GM12873 (cell line): ENCODE measurements at regions not wholly inside any gene's neighbourhood (a gene's known extent, or its start where the extent isn't known, plus 50 kb on each side); places are given as distances from the start of the nearest gene placed in this dataset.

Experiments
- CTCF ChIP-seq: IDR thresholded peaks from 2 replicates; pipeline ENCODE4 v1.5.1; 2012; ENCODE audit warnings: low read depth, mild to moderate bottlenecking, moderate library complexity, low read length, control low read depth; ENCODE audit not compliant: insufficient read depth; ENCODE audit errors: missing control alignments

DNA sequence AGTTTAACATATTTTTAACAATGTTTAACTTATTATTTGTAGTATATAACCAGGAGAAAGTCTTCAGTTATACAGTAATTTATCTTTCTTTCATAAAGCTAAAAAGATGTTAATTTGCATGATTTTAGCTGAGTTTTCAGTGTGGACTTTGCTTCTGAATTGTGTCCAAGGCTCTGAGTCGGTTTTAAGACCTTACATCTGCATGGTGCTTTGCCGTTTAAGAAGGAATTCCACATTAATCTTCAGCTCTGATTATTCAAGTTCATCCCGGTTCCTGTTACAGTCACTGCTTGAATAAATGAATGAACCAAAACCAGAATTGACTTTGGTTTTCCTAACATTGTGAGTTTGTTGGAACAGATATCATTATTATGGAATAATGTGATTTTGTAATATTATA lies 419.7 kb upstream of the RGPD4 start:
- TF ChIP-seq CTCF: no peak

DNA sequence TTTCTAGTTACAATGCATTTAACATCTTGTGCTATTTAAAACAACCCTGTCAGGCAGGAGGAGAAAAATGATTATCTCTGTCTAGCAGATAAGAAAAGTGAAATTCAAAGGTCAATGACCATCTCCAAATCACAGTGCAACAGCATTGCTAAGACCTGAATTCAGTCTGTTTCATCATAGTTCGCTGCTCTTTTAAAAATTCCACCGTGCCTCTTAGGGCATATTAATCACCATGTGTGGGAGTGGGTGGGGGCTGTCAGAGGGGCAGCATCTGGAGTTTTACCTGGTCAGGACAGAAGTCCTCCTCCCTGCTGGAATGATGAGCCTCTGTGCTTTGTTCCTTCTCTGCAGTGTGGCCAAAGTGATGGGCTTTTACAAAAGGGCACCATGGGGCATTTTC lies 418.7 kb upstream of the RGPD4 start:
- no peak for TF ChIP-seq CTCF

DNA sequence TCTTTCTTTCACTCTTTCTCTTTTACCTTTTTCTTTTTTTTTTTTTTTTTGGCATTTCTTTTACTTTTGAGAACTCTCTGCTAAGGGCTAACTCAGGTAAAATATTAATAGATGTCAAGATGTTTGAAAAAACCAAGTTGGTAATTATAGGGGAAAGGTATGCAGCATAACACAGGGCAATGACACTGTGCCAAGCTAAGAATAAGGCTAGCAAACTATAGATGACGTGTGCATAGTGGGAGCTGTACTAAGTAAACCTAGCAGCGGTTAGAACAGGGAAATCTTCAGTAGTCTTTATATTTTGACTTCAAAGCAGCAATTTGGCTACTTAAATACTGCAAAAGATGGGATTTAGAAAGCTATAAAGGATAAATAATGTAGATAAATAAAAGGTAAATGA lies 415.4 kb upstream of the RGPD4 start:
- no peak for TF ChIP-seq CTCF

DNA sequence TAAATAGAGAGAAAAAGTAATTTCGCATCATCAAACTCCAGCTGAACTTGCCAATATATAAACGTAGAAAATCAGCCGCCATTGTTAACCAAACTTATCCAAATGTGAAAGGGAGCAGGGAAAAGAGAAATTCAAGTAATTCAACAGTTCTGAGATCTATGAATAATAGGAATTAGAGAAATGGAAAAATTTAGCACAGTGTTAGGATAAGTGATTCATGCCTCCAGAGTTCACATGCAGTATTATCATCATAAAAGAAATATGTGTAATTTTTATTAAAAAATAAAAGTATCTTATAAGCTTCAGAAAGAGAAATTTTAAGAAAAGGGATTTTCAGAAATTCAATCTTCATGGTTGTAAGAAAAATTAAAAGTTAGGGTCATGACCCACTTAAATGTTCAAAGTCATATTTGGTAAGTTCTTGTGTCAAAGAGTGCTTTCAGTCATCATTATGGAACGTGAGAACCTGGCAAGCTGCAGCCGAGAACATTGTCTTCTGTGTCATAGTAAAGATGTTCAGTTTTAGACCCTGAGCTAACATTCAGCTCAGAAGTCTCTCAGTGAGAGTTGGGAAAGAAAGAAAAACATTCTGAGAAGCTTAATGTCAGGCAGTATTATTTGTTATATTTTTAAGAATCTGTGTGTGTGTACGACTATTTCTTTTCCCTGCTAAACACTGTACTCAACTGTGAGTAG lies 414.3 kb upstream of the RGPD4 start:
- no peak for TF ChIP-seq CTCF

DNA sequence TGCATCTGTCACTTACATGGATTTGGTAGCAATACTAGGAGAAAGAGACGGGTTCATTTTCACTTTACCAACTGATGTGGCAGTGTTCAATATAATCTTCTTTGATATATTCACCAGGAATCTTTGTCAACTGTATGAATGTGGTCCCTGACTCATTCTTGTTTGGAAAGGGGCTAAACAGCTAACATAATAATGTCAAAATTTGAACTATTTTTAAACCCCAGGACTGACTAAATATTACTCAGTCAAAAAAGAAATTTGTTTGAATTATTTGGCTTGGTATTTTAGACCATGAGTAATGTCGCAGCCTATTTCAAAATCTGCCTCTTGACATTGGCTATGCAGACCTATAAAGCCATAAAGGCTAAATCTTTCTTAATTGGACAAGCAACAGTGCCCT lies 413.7 kb upstream of the RGPD4 start:
- TF ChIP-seq CTCF: no peak

- TF ChIP-seq CTCF: no peak
These were observed 412.3 kb upstream of the RGPD4 start for GRCh38 chr2:107414376-107414775.

GRCh38 chr2:107418708-107419107 lies 408.0 kb upstream of the RGPD4 start:
- TF ChIP-seq CTCF: no peak
